Right lobe of liver (tissue), 4 donors: ENCODE measurements at regions not wholly inside any gene's neighbourhood (a gene's known extent, or its start where the extent isn't known, plus 50 kb on each side); places are given as distances from the start of the nearest gene placed in this dataset.

ENCODE experiments used
- POLR2A ChIP-seq: fragments of 450-650 bp; IDR thresholded peaks from one replicate; pipeline ENCODE4 v1.6.1; 2017; ENCODE audit warnings: antibody characterized with exemption, mild to moderate bottlenecking
- TF ChIP-seq, protein P1 (sequence below), 4 donors: fragments of 200-600 bp in 3 of 4; fragments of 450-650 bp in 1 of 4; IDR thresholded peaks; one replicate each; pipeline versions ENCODE4 v1.5.1 to v1.8.0; 2016 to 2022; ENCODE audit warnings: antibody characterized with exemption in 4 of 4, mild to moderate bottlenecking in 2 of 4
- donor health status: DM: no; HTN: no; CAD: no.
- donor health status: DM: no; HTN: no; CAD: no.
- donor health status: DM: no; HTN: yes; CAD: no.

GRCh38 chr18:10316778-10317177 is 137.7 kb upstream of the APCDD1 start:
- TF ChIP-seq, protein P1, sequence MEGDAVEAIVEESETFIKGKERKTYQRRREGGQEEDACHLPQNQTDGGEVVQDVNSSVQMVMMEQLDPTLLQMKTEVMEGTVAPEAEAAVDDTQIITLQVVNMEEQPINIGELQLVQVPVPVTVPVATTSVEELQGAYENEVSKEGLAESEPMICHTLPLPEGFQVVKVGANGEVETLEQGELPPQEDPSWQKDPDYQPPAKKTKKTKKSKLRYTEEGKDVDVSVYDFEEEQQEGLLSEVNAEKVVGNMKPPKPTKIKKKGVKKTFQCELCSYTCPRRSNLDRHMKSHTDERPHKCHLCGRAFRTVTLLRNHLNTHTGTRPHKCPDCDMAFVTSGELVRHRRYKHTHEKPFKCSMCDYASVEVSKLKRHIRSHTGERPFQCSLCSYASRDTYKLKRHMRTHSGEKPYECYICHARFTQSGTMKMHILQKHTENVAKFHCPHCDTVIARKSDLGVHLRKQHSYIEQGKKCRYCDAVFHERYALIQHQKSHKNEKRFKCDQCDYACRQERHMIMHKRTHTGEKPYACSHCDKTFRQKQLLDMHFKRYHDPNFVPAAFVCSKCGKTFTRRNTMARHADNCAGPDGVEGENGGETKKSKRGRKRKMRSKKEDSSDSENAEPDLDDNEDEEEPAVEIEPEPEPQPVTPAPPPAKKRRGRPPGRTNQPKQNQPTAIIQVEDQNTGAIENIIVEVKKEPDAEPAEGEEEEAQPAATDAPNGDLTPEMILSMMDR (IDR thresholded peaks at IDR 0.05) = no peak
- no peak for TF ChIP-seq POLR2A
